Rectal smooth muscle tissue (tissue), 1 donor: ENCODE measurements at regions not wholly inside any gene's neighbourhood (a gene's known extent, or its start where the extent isn't known, plus 50 kb on each side); places are given as distances from the start of the nearest gene placed in this dataset.
"Not testable (repeated sequence)": the region's sequence is repeated elsewhere in the genome, so short reads cannot be mapped to it uniquely, and the experiment has no call there.

ENCODE experiments used
- H3K27ac ChIP-seq: one replicate; pipeline ENCODE4 v1.7.0; 2013; ENCODE audit warnings: low read depth, low read length, inconsistent platforms
- H3K27me3 ChIP-seq: one replicate; pipeline ENCODE4 v1.7.0; 2013; ENCODE audit warnings: low read length; ENCODE audit not compliant: control insufficient read depth, insufficient read depth
- H3K36me3 ChIP-seq: one replicate; pipeline ENCODE4 v1.7.0; 2013; ENCODE audit warnings: low read length; ENCODE audit not compliant: control insufficient read depth, insufficient read depth
- H3K4me1 ChIP-seq: one replicate; pipeline ENCODE4 v1.7.0; 2013; ENCODE audit warnings: low read length; ENCODE audit not compliant: control insufficient read depth, insufficient read depth
- H3K4me3 ChIP-seq: one replicate; pipeline ENCODE4 v1.7.0; 2013; ENCODE audit warnings: low read length
- H3K9ac ChIP-seq: one replicate; pipeline ENCODE4 v1.7.0; 2013; ENCODE audit warnings: low read length

DNA sequence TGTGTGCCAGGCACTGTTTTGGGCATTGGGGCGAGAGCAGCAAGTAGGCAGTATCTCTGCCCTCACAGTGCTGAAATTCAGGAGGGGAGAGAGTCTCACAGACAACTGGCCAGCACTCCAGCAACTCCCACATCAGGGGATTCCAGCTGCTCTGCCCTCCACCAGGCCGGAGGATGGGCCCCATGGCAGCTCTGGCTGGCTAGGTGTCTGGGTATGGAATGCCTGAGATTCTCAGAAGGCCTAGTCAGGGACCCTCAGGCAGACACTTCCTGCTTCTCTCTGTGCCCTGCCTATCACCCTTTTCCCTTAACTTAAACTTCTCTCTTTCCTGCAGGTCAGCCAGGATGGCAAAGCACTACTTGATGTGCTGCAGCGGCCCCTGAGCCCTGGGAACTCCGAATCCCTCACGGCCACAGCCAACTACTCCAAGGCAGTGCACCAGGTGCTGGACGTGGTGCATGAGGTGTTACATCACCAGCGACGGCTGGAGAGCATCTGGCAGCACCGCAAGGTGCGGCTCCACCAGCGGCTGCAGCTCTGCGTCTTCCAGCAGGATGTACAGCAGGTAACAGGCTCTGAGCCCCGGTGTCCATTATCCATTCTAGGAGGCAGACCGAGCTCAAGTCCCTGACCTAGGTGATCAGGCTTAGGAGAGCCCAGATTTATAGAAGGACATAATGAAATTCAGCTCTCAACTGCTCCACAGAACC lies 342.2 kb upstream of the ROPN1 start:
- H3K4me3 ChIP-seq, result no peak overlapping the region
- no peak overlapping the region for H3K9ac ChIP-seq
- H3K27ac ChIP-seq, result no peak overlapping the region
- no peaks in the 10 kb centered on the region for H3K4me1 ChIP-seq
- H3K36me3 ChIP-seq, result no peaks in the 10 kb centered on the region
- no peaks in the 10 kb centered on the region for H3K27me3 ChIP-seq

DNA sequence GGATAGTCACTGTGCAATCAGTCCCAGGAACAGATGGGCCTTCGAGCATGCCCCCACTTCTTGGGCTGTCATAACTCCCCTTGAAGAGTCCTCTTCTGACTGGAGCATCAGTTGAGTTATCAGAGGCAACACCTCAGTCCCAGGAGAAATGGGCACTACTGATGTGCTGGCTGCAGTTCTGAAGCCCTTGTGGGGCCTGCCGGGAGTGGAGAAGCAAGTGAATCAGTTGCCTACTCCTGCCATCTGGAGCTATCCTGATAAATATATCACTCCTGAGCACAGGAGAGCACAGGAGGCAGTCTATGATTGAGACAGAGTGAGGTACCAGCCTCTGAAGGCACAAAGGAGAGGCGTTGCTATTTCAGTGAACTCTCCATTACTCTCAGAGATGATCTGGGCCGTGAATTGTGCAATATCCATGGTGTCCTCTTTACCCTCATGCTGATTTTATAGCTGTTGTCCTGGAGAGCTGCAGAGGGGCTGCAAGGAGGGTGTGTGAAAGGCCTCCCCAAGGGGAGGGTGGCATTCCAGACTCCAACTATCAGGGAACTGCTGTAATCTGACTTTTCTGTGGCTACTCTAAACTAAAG lies 344.2 kb upstream of the ROPN1 start:
- H3K36me3 ChIP-seq, result no peaks in the 10 kb centered on the region
- H3K27ac ChIP-seq, result no peak overlapping the region
- no peaks in the 10 kb centered on the region for H3K27me3 ChIP-seq
- H3K4me1 ChIP-seq, result no peaks in the 10 kb centered on the region
- H3K9ac ChIP-seq, result no peak overlapping the region
- no peak overlapping the region for H3K4me3 ChIP-seq

DNA sequence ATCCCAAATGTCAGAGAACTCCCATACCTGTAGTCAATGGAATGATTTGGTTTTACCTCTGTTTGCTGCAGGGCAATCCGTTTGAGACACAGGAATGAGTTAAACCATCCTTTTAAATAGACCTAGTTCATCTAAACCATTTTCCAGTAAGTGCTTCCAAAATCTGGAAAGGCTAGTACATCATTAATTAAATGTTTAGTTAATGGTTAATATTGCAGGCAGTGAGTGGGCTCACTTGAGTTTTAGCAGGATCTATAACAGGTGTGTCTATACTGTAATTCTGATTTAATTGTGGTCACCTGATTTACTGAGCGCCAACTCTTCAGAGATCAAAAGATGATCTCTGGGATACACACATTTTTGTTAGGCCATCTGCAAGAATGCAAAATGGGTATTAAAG lies 353.9 kb upstream of the ROPN1 start:
- Histone ChIP-seq H3K9ac (no peak overlapping the region), H3K27ac (no peak overlapping the region), H3K36me3 (no peaks in the 10 kb centered on the region), H3K4me1 (no peaks in the 10 kb centered on the region), H3K4me3 (no peak overlapping the region), H3K27me3 (no peaks in the 10 kb centered on the region)

DNA sequence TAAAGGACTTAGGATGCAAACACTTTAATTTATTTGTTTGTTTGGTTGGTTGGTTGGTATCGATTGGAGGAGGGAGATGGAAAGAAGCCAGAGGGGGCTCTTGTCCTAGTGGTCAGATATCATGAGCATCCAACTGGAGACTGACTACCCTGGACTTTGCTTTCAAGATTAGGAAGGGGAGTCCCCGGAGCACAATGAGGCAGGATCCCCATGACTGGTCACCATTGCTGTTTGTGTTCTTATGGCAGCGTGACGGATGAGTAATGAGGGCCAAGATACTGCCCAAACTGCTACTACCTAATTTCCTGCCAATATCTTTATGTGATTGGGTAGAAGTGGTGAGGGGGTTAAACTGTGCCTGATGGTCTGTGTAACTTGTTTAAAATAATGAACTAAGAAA lies 354.6 kb upstream of the ROPN1 start:
- Histone ChIP-seq H3K4me3 (no peak overlapping the region), H3K27me3 (no peaks in the 10 kb centered on the region), H3K27ac (no peak overlapping the region), H3K36me3 (no peaks in the 10 kb centered on the region), H3K4me1 (no peaks in the 10 kb centered on the region), H3K9ac (no peak overlapping the region)

DNA sequence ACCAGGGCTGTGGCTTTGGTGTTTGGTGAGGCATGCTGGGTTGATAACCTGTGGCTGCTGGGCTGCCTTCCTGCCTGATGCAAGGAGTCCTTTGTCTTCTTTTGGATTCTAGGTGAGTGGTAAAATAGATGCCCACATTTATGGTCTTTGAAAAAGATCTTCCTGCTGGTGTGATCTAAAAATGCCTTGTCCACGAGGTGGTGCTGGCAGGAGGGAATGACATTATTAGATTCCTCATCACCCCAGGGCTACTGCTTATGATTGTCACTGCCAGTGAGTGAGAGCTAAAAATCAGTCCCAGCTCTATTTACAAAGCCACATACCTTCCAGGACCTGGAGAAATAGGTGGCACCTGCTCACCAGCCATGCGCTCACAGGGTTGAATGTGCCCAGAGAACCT lies 355.5 kb upstream of the ROPN1 start:
- Histone ChIP-seq H3K4me1 (peaks cover 3% of the 10 kb centered on the region), H3K36me3 (no peaks in the 10 kb centered on the region), H3K4me3 (no peak overlapping the region), H3K9ac (no peak overlapping the region), H3K27ac (no peak overlapping the region), H3K27me3 (no peaks in the 10 kb centered on the region)

DNA sequence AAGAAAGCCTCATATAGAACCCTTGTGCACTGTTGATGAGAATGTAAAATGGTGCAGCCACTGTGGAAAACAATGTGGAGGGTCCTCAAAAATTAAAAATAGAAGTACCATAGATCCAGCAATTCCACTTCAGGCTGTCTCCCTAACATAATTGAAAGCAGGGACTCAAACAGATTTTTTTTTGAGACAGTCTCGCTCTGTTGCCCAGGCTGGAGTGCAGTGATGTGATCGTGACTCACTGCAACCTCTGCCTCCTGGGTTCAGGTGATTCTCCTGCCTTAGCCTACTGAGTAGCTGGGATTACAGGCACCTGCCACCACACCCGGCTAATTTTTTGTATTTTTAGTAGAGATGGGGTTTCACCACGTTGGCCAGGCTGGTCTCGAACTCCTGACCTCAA lies 356.6 kb upstream of the ROPN1 start:
- H3K9ac ChIP-seq, H3K4me1 ChIP-seq: not testable (repeated sequence)

DNA sequence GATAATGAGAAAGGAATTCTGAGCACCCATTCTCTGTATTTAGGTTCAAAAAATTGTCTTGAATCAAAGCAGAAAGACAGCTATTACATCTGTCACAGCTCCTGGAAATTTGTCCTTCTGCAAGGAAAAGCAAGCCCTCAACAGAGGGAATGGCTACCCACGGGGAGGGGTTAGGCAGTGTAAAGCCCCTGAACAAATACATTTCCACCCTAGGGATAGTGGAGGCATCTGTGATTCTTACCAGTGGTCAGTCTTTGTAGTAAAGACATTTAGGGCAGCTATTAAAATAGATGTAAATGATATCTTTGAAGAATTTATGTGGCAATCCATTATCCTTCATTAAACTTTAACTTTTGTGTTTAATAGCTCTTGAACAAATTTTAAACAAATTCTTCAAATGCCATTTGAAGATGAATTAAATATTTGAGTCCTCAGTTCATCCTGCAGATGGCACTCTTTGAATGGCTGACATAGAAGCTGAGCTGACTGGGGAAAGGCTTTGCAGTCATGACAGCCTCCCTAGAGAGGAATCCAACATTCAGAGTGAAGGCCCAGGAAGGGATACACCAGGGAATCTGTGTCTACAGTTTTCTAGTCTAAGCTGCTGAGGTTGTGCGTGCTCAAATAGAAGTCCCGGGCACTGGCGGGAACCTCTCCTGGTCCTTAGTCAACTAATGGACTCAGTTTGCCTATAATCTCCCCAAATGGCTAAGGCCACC lies 359.7 kb upstream of the ROPN1 start:
- H3K27ac ChIP-seq, result no peak overlapping the region

More for the DNA sequence above, 356.6 kb upstream of the ROPN1 start:
- not testable (repeated sequence) for H3K4me3 ChIP-seq, H3K27ac ChIP-seq, H3K36me3 ChIP-seq, H3K27me3 ChIP-seq

DNA sequence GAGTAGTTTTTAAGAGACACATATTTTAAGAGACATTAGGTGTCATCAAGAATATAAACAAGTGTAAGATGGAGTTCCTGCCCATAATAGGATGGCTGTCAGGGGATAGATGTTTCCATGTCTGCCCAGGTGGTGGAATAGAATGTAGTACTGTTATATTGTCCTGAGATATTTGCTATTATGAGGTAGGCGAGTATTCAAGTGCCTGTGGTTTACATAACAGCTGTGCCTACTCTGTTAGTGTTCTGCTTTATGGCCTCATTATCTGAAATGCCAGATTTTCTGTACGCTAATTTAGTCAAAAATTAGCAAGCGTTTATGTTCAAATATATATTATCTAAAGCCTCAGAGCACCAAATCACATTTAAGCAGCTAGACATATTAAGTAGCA lies 360.2 kb upstream of the ROPN1 start:
- no peak overlapping the region for H3K9ac ChIP-seq
- no peak overlapping the region for H3K4me3 ChIP-seq
- no peak overlapping the region for H3K27ac ChIP-seq
- no peaks in the 10 kb centered on the region for H3K27me3 ChIP-seq
- peaks cover 3% of the 10 kb centered on the region for H3K4me1 ChIP-seq
- no peaks in the 10 kb centered on the region for H3K36me3 ChIP-seq

More for the DNA sequence above, 359.7 kb upstream of the ROPN1 start:
- Histone ChIP-seq H3K4me1 (peaks cover 3% of the 10 kb centered on the region), H3K36me3 (no peaks in the 10 kb centered on the region), H3K4me3 (no peak overlapping the region), H3K9ac (no peak overlapping the region), H3K27me3 (no peaks in the 10 kb centered on the region)

DNA sequence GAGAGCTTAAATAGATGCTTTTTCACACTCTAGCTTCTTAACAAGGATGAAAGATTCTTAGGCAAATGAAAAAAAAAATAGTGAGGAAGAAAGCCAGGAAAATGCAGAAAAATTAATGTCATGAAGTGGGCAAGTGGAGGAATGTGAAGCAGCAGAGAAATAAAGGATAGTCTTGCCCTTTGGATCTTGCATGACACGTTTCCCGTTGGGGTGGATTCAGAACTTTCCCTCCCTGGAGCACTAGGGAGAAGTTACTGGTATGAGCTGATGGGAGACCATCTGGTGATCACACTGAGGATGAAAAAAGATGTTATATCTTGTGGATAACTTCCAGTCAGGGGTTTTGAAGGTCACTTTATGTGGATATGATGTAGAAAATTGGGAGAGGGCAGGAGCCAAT lies 361.8 kb upstream of the ROPN1 start:
- Histone ChIP-seq H3K27ac (no peak overlapping the region), H3K9ac (no peak overlapping the region)

DNA sequence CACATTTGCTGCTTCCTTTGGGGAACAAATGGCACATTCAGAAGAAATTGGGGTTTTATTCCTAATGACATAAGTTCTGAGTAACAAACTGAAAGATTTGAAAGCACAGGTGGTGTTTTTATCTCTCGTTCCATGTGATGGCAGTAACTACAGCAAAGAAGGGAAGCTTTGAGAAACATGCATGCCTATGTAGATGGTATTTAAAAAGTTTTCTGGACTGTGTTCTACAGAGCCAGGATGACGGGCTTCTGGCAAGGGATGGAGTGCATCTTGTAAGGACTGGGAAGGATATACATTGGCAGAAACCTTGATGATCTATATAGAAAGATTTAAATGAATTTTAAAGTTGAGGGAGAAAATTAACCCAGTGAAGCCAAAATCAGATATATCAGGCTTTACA lies 362.2 kb upstream of the ROPN1 start:
- Histone ChIP-seq H3K36me3 (no peaks in the 10 kb centered on the region), H3K4me3 (no peak overlapping the region), H3K9ac (no peak overlapping the region), H3K4me1 (peaks cover 3% of the 10 kb centered on the region), H3K27me3 (no peaks in the 10 kb centered on the region), H3K27ac (no peak overlapping the region)

More for the DNA sequence above, 361.8 kb upstream of the ROPN1 start:
- Histone ChIP-seq H3K36me3 (no peaks in the 10 kb centered on the region), H3K4me1 (peaks cover 3% of the 10 kb centered on the region), H3K4me3 (no peak overlapping the region), H3K27me3 (no peaks in the 10 kb centered on the region)

DNA sequence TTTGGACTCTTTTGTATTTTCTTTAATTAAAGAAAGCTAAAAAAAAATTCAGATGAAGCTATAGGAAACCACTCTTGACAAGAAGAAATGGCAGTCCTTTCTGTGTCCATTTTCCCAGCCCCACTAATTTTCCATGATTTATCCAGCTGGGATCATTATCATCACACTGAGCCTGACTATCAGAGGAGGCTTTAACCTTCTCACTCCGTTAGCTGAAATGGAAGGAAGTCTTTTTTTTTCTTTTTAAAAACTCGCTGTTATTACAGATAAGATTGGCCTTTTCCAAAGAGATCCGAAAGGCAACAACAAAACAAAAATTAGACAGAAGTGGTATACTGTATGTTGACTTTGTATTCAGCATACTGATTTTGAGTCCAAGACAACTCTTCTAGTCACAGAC lies 366.2 kb upstream of the ROPN1 start:
- Histone ChIP-seq H3K4me3 (no peak overlapping the region), H3K27ac (no peak overlapping the region), H3K36me3 (no peaks in the 10 kb centered on the region), H3K9ac (no peak overlapping the region), H3K4me1 (no peaks in the 10 kb centered on the region), H3K27me3 (no peaks in the 10 kb centered on the region)

DNA sequence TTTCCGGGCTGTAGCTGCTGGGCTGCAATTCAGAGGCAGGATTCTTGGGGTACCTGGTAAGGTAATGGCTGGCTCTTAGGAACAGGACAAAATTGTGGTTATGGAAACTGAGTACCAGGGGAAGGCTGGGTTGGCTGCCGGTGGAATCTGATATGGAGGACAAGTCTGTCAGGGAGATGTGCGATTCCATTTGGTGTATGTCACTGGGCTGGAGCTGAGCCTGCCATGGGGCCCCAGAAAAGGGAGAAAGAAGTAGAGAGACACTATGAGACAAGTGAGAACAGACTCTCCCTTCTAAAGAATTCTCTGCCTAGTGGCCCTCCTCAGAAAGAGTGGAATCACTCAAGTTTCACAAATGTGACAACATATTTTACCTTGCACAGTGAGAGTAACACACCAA lies 368.2 kb upstream of the ROPN1 start:
- Histone ChIP-seq H3K4me3 (no peak overlapping the region), H3K9ac (no peak overlapping the region), H3K27ac (no peak overlapping the region), H3K27me3 (no peaks in the 10 kb centered on the region), H3K36me3 (no peaks in the 10 kb centered on the region), H3K4me1 (no peaks in the 10 kb centered on the region)

DNA sequence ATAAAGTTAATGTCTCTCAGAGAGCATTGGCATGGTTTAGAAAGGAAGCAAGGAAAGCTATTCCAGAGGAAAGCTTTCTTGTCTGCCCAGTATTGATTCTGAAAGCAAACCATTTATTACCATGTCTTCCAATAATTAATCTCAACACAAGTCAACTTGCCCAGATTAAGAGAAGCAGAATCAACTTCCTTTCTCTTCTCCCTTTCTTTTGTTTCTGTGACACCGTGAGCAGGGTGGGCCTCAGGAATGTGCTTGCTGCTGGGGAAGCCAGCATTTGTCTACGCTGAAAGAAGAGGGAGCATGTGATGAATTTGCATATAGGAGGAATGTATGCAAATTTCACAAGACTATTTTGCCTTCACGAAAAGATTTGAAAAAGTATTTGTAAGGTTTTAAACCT lies 368.6 kb upstream of the ROPN1 start:
- Histone ChIP-seq H3K9ac (no peak overlapping the region), H3K36me3 (no peaks in the 10 kb centered on the region), H3K27ac (no peak overlapping the region), H3K4me1 (no peaks in the 10 kb centered on the region), H3K27me3 (no peaks in the 10 kb centered on the region), H3K4me3 (no peak overlapping the region)
